Mammary epithelial cell (primary cell): ENCODE measurements at regions not wholly inside any gene's neighbourhood (a gene's known extent, or its start where the extent isn't known, plus 50 kb on each side); places are given as distances from the start of the nearest gene placed in this dataset.

Source experiments
- CTCF ChIP-seq, 2 donors: IDR thresholded peaks in 1 of 2; conservative IDR thresholded peaks in 1 of 2; 2 replicates each; pipeline ENCODE4 v1.5.1; 2011 to 2012; ENCODE audit warnings: inconsistent platforms in 2 of 2, low read length in 2 of 2, mild to moderate bottlenecking in 2 of 2, control low read depth in 1 of 2, low read depth in 1 of 2; ENCODE audit not compliant: insufficient read depth in 1 of 2; ENCODE audit errors: extremely low read depth in 1 of 2
- EZH2 ChIP-seq: IDR thresholded peaks from 2 replicates; pipeline ENCODE4 v1.6.1; 2012; ENCODE audit warnings: low read length, inconsistent platforms, borderline replicate concordance

GRCh38 chr13:54599413-54599812 lies 1570.8 kb downstream of the OLFM4 start:
- TF ChIP-seq CTCF (conservative IDR thresholded peaks at IDR 0.05 in 1 of 2, IDR thresholded peaks at IDR 0.05 in 1 of 2; ENCODE audit: extremely low read depth in 1 of 2, insufficient read depth in 1 of 2, low read depth in 1 of 2, low read length in 2 of 2) (no peak), EZH2 (no peak)
